Bronchial epithelial cell (primary cell): ENCODE measurements at regions not wholly inside any gene's neighbourhood (a gene's known extent, or its start where the extent isn't known, plus 50 kb on each side); places are given as distances from the start of the nearest gene placed in this dataset.

Experiments
- DNase-seq: peaks from one replicate; pipeline ENCODE4 v3.0.0-alpha.2; 2010; ENCODE audit warnings: low read depth
- FAIRE-seq: peaks from 2 replicates; lab custom pipeline; 2011; peaks lifted over from hg19 to GRCh38; lab: Jason Lieb, UNC
- H3K27me3 ChIP-seq: 2 replicates; pipeline ENCODE4 v1.5.1; 2011; ENCODE audit warnings: low read length; ENCODE audit not compliant: control insufficient read depth, insufficient read depth
- H3K36me3 ChIP-seq: 2 replicates; pipeline ENCODE4 v1.5.1; 2011; ENCODE audit warnings: low read length; ENCODE audit not compliant: control insufficient read depth, insufficient read depth
- H3K4me3 ChIP-seq: 2 replicates; pipeline ENCODE4 v1.5.1; 2011; ENCODE audit warnings: mild to moderate bottlenecking, low read depth, low read length, control low read depth
- TF ChIP-seq, protein P1 (sequence below): IDR thresholded peaks from 2 replicates; pipeline ENCODE4 v1.5.1; 2011; ENCODE audit warnings: mild to moderate bottlenecking, moderate library complexity, low read length, control low read depth, inconsistent platforms; ENCODE audit not compliant: insufficient read depth, severe bottlenecking

- Histone ChIP-seq H3K36me3 (no peaks in the 10 kb centered on the region), H3K4me3 (no peak overlapping the region), H3K27me3 (no peaks in the 10 kb centered on the region)
- TF ChIP-seq, protein P1, sequence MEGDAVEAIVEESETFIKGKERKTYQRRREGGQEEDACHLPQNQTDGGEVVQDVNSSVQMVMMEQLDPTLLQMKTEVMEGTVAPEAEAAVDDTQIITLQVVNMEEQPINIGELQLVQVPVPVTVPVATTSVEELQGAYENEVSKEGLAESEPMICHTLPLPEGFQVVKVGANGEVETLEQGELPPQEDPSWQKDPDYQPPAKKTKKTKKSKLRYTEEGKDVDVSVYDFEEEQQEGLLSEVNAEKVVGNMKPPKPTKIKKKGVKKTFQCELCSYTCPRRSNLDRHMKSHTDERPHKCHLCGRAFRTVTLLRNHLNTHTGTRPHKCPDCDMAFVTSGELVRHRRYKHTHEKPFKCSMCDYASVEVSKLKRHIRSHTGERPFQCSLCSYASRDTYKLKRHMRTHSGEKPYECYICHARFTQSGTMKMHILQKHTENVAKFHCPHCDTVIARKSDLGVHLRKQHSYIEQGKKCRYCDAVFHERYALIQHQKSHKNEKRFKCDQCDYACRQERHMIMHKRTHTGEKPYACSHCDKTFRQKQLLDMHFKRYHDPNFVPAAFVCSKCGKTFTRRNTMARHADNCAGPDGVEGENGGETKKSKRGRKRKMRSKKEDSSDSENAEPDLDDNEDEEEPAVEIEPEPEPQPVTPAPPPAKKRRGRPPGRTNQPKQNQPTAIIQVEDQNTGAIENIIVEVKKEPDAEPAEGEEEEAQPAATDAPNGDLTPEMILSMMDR = no peak
- FAIRE-seq (no peak), DNase-seq (no peak)
Observed at GRCh38 chr13:90919153-90919552, 428.3 kb upstream of the MIR17HG start.

DNA sequence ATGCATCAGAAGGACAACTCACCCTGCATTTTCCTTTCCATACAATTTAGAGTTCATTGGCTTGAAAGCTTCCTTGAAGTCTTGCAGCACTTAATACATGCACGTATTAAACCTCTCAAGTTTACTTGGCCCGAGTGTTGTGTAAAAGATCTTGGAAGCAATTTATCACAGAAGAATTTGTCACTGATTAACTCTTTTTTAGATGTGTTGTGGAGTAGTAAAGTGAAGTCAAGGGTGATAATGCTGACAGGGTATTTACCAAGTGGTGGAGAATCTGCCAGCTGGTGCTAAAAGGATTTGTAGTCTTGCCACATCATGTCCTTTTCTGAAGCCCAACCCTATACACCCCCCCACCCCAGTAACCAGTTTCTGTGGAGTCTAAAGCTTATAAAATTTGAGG lies 421.0 kb upstream of the MIR17HG start:
- FAIRE-seq = no peak
- Histone ChIP-seq H3K27me3 (no peaks in the 10 kb centered on the region), H3K36me3 (no peaks in the 10 kb centered on the region), H3K4me3 (no peak overlapping the region)
- TF ChIP-seq, protein P1 = no peak
- no peak for DNase-seq

- no peak for DNase-seq
- FAIRE-seq = no peak
- TF ChIP-seq, protein P1 = no peak
- Histone ChIP-seq H3K36me3 (no peaks in the 10 kb centered on the region), H3K4me3 (no peak overlapping the region), H3K27me3 (no peaks in the 10 kb centered on the region)
Observed at GRCh38 chr13:90928109-90928508, 419.4 kb upstream of the MIR17HG start.

DNA sequence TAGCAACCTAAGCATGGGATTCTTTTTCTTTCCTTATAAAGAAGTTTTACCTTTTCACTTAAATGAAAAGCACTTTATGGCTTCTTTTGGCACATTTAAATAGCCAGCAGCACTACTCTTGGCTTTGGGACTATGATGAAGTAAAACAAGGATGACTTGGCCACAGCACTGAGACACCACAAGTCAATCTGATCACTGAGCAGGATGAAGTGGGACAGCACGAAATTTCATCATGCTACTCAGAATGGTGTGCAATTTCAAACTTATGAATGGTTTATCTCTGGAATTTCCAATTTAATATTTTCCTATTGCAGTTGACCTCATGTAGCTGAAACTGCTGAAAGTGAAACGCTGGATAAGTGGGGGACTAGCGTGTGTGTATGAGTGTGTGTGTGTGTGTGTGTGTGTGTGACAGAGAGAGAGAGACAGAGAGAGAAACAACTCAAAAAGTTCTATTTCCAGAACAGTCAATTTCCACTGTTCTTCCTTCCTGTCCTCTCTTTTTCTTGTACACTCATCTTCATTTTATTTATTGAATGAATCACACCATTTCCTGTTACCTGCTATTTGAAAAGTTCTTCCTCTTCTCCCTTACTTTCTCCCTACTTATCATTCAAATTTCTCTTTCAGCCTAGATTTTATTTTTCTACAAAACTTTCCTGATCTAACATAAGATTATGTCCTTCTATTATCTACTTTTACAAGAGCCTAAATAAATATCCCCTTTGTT lies 414.2 kb upstream of the MIR17HG start:
- Histone ChIP-seq H3K36me3 (no peaks in the 10 kb centered on the region), H3K4me3 (no peak overlapping the region), H3K27me3 (no peaks in the 10 kb centered on the region)
- peak; percentile 38 for DNase-seq
- FAIRE-seq = no peak
- TF ChIP-seq, protein P1 = no peak

GRCh38 chr13:90934741-90935140 lies 412.7 kb upstream of the MIR17HG start:
- H3K4me3 ChIP-seq = no peak overlapping the region
- TF ChIP-seq, protein P1 = no peak
- FAIRE-seq (no peak), DNase-seq (no peak)
- no peaks in the 10 kb centered on the region for H3K27me3 ChIP-seq
- H3K36me3 ChIP-seq = no peaks in the 10 kb centered on the region

DNA sequence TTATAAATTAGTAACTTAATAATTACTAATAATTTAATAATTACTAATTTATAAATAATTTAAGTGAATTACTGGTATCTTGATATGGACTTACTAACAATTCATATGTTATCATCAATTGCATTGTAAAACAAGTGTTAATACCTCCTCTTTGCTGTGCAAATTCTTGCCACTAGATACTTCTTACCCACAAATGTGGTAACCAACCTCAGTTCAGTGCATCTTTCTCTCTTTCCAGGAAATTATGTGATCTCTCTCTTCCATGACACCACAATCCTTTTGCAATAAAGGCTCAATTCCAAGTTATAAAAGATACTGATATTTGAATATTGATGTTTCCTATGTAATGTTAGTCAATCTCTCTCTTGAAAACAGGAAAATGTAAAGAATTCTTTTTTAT lies 408.6 kb upstream of the MIR17HG start:
- FAIRE-seq (no peak), DNase-seq (no peak)
- TF ChIP-seq, protein P1 = no peak
- H3K36me3 ChIP-seq = no peaks in the 10 kb centered on the region
- no peak overlapping the region for H3K4me3 ChIP-seq
- no peaks in the 10 kb centered on the region for H3K27me3 ChIP-seq
